ENCODE measurements at regions not wholly inside any gene's neighbourhood (a gene's known extent, or its start where the extent isn't known, plus 50 kb on each side); places are given as distances from the start of the nearest gene placed in this dataset.

DNA sequence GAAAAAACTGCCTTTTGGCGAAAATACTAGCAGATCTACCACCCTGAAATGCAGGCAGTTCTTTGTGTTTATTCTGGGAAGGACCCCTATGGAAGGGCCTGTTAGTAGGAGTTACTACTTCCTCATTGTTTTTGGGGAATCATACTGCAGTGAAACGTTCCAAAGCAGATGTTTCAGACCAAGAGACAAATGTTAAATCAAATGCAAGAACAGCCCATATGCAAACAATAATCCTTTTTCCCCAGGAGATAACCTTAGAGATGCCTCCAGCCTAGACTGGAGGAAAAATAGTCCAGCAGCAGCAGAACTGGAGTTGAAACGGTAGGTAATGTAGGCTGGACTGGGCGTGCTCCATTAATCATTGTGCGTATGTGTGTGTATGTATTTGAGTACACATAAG lies 65.9 kb upstream of the VWDE start:
- TF ChIP-seq POLR2AphosphoS5 (IDR thresholded peaks at IDR 0.05; ENCODE audit: borderline replicate concordance, low read depth, low read length): no peak
- no peak for TF ChIP-seq EZH2 (IDR thresholded peaks at IDR 0.05)
